ENCODE measurements at regions not wholly inside any gene's neighbourhood (a gene's known extent, or its start where the extent isn't known, plus 50 kb on each side); places are given as distances from the start of the nearest gene placed in this dataset.

DNA sequence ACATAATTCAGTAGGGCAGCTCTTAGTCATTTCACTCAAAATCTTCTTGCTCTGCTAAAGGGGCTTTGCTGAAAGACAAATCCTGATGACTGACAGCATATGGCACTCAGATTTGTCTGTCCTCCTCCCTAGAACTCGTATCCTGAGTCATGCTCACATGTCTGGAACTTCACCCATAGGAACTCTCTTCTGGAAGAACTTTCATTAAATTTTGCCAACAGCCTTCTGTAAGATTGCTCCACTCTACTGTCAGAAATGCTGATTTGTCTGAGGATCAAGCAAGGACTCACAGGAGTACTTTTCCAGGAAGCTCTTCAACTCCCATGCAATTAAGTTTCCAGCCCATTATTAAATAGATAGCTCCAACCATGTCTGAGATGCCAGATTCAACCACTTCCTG lies 59.8 kb upstream of the SNX2 start:
- TF ChIP-seq, protein P1, sequence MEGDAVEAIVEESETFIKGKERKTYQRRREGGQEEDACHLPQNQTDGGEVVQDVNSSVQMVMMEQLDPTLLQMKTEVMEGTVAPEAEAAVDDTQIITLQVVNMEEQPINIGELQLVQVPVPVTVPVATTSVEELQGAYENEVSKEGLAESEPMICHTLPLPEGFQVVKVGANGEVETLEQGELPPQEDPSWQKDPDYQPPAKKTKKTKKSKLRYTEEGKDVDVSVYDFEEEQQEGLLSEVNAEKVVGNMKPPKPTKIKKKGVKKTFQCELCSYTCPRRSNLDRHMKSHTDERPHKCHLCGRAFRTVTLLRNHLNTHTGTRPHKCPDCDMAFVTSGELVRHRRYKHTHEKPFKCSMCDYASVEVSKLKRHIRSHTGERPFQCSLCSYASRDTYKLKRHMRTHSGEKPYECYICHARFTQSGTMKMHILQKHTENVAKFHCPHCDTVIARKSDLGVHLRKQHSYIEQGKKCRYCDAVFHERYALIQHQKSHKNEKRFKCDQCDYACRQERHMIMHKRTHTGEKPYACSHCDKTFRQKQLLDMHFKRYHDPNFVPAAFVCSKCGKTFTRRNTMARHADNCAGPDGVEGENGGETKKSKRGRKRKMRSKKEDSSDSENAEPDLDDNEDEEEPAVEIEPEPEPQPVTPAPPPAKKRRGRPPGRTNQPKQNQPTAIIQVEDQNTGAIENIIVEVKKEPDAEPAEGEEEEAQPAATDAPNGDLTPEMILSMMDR (IDR thresholded peaks at IDR 0.05; ENCODE audit: unreplicated experiment) = no peak
- no peaks in the 10 kb centered on the region for H3K36me3 Mint-ChIP-seq (ENCODE audit: insufficient read depth)
- H3K9me3 Mint-ChIP-seq (ENCODE audit: low read depth) = no peaks in the 10 kb centered on the region
- H3K4me3 Mint-ChIP-seq (ENCODE audit: low read depth) = no peak overlapping the region
- DNase-seq (ENCODE audit: low spot score, unreplicated experiment) = no peak
- no peak overlapping the region for H3K27ac Mint-ChIP-seq
- no peaks in the 10 kb centered on the region for H3K4me1 Mint-ChIP-seq (ENCODE audit: low read depth)
- H3K27me3 Mint-ChIP-seq = no peaks in the 10 kb centered on the region

DNA sequence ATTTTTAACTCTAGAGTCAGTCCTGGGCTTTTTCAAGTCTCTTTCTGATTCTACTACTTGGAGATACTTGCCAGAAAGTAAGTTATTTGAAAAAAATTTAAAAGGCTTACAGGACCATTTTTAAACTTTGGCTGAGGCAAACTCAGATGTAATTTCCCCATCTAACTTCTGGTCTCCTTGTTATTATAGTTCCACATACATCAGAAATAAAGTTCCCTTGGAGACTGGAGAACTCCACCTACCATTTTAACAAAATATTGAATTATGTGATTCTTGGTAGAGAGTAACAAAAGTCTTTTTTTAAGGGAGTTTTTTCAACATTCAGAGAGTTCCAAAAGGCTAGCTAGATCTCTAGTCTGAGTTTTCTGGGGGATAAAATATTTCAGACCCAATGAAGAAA lies 56.3 kb upstream of the SNX2 start:
- TF ChIP-seq, protein P1 (IDR thresholded peaks at IDR 0.05; ENCODE audit: unreplicated experiment) = no peak
- H3K4me3 Mint-ChIP-seq (ENCODE audit: low read depth) = no peak overlapping the region
- H3K9me3 Mint-ChIP-seq (ENCODE audit: low read depth) = no peaks in the 10 kb centered on the region
- no peaks in the 10 kb centered on the region for H3K36me3 Mint-ChIP-seq (ENCODE audit: insufficient read depth)
- H3K27me3 Mint-ChIP-seq = no peaks in the 10 kb centered on the region
- no peak overlapping the region for H3K27ac Mint-ChIP-seq
- no peak for DNase-seq (ENCODE audit: low spot score, unreplicated experiment)
- no peaks in the 10 kb centered on the region for H3K4me1 Mint-ChIP-seq (ENCODE audit: low read depth)

DNA sequence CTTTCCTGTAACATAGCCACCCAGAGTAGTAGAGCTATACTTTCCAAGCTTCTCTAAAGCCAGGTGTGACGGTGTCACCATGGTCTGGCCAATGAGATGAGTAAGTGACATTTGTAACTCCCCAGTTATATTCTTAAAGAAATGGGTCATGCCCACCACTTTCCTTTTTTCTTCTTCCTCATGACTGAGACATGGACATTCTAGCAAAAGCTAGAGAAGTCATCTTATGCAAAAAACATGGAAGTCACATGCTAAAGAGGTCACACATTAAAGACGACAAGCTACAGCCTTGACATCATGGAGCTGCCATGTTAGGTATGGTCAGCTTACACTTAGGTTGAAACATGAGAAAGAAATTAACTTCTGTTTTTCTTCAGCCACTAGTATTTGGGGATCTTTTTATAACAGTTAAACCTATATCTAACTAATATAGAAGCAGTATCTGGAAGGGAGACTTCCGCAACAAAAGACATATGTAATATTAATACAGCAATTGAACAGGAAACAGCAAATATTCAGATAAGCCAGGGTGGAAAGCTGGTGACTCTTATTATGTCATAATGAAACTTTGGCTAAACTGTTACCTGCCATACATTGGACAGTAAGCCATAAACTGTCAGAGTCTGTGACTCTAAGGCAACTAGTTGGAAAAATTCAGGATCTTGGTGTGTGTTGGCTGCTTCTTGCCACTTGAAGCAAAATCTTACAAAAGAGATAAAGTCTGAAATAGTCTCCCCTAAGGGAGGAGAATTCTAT lies 54.7 kb upstream of the SNX2 start:
- Mint-ChIP-seq H3K27ac (no peak overlapping the region), H3K9me3 (ENCODE audit: low read depth) (no peaks in the 10 kb centered on the region), H3K4me1 (ENCODE audit: low read depth) (no peaks in the 10 kb centered on the region), H3K4me3 (ENCODE audit: low read depth) (no peak overlapping the region), H3K27me3 (no peaks in the 10 kb centered on the region), H3K36me3 (ENCODE audit: insufficient read depth) (no peaks in the 10 kb centered on the region)
- TF ChIP-seq, protein P1 (IDR thresholded peaks at IDR 0.05; ENCODE audit: unreplicated experiment) = no peak
- DNase-seq (ENCODE audit: low spot score, unreplicated experiment) = no peak

DNA sequence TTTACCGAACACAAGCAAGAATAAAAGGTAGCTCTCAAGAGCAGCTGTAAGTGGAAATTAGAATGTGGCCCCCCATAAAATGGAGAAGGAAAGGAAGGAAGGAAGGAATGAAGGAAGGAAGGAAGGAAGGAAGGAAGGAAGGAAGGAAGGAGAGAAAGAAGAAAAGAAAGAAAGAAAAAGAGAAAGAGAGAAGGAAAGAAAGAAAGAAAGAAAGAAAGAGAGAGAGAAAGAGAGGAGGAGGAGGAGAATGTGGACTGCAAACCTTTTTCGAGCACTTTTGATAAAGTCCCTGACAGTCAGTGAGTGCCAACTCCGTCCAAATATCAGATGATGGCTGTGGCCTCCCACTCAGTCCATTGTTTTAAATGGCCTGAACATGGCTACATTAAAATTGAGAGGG lies 53.8 kb upstream of the SNX2 start:
- Mint-ChIP-seq H3K9me3 (ENCODE audit: low read depth) (no peaks in the 10 kb centered on the region), H3K27me3 (no peaks in the 10 kb centered on the region), H3K4me1 (ENCODE audit: low read depth) (no peaks in the 10 kb centered on the region), H3K4me3 (ENCODE audit: low read depth) (no peak overlapping the region), H3K27ac (no peak overlapping the region), H3K36me3 (ENCODE audit: insufficient read depth) (no peaks in the 10 kb centered on the region)
- TF ChIP-seq, protein P1 (IDR thresholded peaks at IDR 0.05; ENCODE audit: unreplicated experiment) = no peak
- DNase-seq (ENCODE audit: low spot score, unreplicated experiment) = no peak

DNA sequence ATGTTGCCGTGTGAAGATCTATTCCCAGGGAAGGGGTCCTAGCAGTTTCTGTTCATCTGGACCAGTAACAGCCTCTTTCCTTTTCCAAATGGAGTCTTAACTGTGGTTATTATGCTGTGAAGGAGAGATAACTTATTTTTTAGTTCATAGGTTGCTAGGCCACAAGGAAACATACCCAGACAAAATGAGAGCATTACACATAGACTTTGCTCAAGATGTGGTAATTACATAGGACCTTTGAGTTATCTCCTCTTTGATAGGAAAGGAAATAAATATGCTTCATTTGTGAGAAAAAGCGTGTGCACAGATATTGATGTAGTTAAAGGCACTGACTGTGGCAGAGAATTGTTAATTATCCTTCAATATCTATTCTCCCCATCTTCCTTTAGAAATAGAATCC lies 52.5 kb upstream of the SNX2 start:
- Mint-ChIP-seq H3K27me3 (no peaks in the 10 kb centered on the region), H3K36me3 (ENCODE audit: insufficient read depth) (no peaks in the 10 kb centered on the region), H3K4me3 (ENCODE audit: low read depth) (no peak overlapping the region), H3K27ac (no peak overlapping the region), H3K9me3 (ENCODE audit: low read depth) (no peaks in the 10 kb centered on the region), H3K4me1 (ENCODE audit: low read depth) (no peaks in the 10 kb centered on the region)
- no peak for DNase-seq (ENCODE audit: low spot score, unreplicated experiment)
- TF ChIP-seq, protein P1 (IDR thresholded peaks at IDR 0.05; ENCODE audit: unreplicated experiment) = no peak

All from progenitor cell of endocrine pancreas (in vitro differentiated cells).